Type B pancreatic cell (in vitro differentiated cells): ENCODE measurements at regions not wholly inside any gene's neighbourhood (a gene's known extent, or its start where the extent isn't known, plus 50 kb on each side); places are given as distances from the start of the nearest gene placed in this dataset.
"Not testable (repeated sequence)": the region's sequence is repeated elsewhere in the genome, so short reads cannot be mapped to it uniquely, and the experiment has no call there.

Experiments used
- DNase-seq: peaks from one replicate; pipeline ENCODE4 v3.0.0; 2021; ENCODE audit warnings: mixed read lengths; ENCODE audit not compliant: unreplicated experiment; ENCODE audit errors: extremely low spot score
- H3K27ac Mint-ChIP-seq: 2 replicates; pipeline ENCODE4 v1.8.0; 2021; ENCODE audit warnings: mild to moderate bottlenecking, mixed read lengths
- H3K27me3 Mint-ChIP-seq: 2 replicates; pipeline ENCODE4 v1.8.0; 2021; ENCODE audit warnings: mixed read lengths
- H3K36me3 Mint-ChIP-seq: 2 replicates; pipeline ENCODE4 v1.8.0; 2021; ENCODE audit warnings: mixed read lengths
- H3K4me1 Mint-ChIP-seq: one replicate; pipeline ENCODE4 v1.8.0; 2021; ENCODE audit warnings: mixed read lengths; ENCODE audit not compliant: unreplicated experiment
- H3K4me3 Mint-ChIP-seq: 2 replicates; pipeline ENCODE4 v1.8.0; 2021; ENCODE audit warnings: mild to moderate bottlenecking, mixed read lengths
- H3K9me3 Mint-ChIP-seq: 2 replicates; pipeline ENCODE4 v1.8.0; 2021; ENCODE audit warnings: mixed read lengths
- TF ChIP-seq, protein P1 (sequence below): fragments of 200-600 bp; sonication (generic); conservative IDR thresholded peaks from 2 replicates; pipeline ENCODE4 v1.5.0; 2021; ENCODE audit warnings: antibody characterized with exemption, mild to moderate bottlenecking

DNA sequence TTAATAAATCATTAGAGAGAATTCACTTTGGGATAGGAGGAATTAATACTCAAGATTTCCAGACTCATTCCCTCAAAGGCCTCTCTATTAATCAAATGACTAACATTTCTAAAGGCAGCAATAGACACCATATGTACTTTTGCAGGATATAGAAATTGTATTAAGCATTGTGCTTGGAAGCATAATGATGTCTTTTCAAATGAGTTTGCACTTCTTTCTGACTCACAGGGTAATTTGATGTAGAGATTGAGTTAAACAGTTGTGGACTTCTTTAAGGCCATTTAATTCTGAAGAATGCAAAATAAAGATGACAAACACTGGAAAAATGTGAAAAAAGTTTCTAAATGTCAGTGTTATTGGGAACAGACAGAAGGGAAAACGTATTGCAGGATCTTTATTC, 63.4 kb upstream of the CSRP2 start:
- H3K4me1 Mint-ChIP-seq, result peaks cover 10% of the 10 kb centered on the region
- no peak overlapping the region for H3K27ac Mint-ChIP-seq
- TF ChIP-seq, protein P1, sequence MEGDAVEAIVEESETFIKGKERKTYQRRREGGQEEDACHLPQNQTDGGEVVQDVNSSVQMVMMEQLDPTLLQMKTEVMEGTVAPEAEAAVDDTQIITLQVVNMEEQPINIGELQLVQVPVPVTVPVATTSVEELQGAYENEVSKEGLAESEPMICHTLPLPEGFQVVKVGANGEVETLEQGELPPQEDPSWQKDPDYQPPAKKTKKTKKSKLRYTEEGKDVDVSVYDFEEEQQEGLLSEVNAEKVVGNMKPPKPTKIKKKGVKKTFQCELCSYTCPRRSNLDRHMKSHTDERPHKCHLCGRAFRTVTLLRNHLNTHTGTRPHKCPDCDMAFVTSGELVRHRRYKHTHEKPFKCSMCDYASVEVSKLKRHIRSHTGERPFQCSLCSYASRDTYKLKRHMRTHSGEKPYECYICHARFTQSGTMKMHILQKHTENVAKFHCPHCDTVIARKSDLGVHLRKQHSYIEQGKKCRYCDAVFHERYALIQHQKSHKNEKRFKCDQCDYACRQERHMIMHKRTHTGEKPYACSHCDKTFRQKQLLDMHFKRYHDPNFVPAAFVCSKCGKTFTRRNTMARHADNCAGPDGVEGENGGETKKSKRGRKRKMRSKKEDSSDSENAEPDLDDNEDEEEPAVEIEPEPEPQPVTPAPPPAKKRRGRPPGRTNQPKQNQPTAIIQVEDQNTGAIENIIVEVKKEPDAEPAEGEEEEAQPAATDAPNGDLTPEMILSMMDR, result no peak
- peaks cover 8% of the 10 kb centered on the region for H3K27me3 Mint-ChIP-seq
- H3K4me3 Mint-ChIP-seq, result no peak overlapping the region
- H3K9me3 Mint-ChIP-seq, result peaks cover 2% of the 10 kb centered on the region
- H3K36me3 Mint-ChIP-seq, result no peaks in the 10 kb centered on the region
- DNase-seq, result no peak

DNA sequence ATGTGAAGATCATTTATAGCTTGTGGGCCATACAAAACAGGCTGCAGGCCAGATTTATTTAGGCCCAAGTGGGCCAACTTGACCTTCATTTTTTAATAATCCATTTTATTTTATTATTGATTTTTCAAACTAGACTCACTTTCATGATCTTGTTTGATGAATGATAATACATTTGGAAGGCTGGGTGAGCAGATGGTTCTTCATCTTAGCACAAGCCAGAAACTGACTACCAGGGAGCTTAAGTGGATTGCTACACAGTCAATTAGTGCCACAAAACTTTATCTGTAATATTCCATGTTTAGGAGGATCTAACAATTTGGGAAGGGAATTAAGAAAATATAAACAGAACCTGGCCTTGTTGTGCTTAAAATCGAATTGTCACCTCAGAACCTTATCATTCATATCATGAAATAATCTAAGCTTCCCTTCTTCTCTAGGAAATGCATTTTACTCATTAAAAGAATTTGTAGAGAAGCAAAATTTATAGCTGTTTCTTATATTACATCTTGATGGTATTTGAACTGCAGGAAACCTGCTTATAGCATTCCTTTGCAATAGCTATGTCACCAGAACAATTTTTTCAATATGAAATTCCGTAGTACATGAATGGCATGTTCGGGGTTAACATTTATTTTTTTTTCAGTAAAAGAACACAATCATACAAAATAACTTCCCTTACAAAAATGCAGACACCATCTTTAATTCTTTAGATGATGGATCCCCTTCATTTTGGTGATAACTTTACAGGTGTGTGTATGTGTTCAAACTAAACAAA, 62.0 kb upstream of the CSRP2 start:
- Mint-ChIP-seq H3K36me3 (no peaks in the 10 kb centered on the region), H3K4me3 (no peak overlapping the region), H3K9me3 (no peaks in the 10 kb centered on the region), H3K4me1 (peaks cover 10% of the 10 kb centered on the region), H3K27ac (no peak overlapping the region), H3K27me3 (no peaks in the 10 kb centered on the region)
- no peak for DNase-seq
- TF ChIP-seq, protein P1, result no peak

DNA sequence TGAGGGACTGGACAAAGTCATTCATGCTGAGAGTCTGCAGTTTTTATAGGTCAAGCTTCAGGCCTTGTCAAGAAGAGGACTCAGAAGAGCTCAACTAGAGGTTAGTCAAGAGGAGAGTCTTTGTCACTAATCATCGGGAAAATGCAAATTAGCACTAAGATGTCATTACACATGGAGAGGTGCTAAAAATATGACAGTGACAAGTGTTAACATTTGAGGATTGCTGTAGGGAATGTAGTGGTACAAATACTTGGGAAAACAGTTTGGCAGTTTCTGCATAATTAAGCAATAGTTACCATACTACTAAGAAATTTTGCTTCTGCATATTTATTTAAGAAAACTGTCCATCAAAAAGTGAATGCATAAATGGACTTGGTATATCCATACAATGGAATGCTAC, 60.9 kb upstream of the CSRP2 start:
- Mint-ChIP-seq H3K36me3 (no peaks in the 10 kb centered on the region), H3K4me1 (peaks cover 10% of the 10 kb centered on the region), H3K27ac (no peak overlapping the region)

DNA sequence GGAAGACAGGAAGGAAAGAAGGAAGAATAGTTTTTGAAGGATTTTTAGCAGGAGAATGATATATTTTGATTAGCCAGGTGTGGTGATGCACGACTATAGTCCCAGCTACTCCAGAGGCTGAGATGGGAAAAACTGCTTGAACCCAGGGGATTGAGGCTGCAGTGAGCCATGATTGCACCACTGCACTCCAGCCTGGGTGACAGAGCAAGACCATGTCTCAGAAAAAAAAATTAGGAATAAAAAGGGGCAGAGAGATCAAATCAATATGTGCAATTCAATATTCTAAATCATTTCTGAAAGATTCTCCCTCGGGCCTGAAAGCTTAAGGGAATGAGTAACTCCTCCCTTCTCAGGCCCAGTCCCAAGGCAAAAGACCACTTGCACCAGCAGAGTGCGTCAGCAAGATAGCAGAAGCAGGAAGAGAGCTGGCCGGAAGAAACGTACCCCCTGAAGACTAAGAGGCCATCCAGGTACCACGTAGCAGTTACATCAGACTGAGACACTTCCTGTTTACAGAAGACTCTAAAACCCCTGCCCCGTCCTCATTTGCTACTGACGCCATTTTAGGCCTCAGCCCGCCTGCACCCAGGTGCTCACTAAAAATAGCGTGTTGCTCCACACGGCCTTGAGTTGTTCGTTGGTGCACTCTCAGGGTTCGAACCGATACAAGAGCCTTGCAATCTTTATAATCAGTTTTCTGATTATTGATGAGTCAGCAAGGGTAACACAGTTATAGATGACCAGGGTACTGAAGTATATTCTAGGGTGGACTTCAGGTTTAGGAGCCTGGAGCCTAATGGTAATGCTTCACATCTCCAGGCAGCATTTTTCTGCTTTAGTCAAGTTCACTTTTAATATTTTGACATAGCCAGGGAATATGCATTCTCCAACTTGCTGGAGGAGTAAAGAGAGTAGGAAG, 57.7 kb upstream of the CSRP2 start:
- H3K27ac Mint-ChIP-seq, result no peak overlapping the region
- H3K4me1 Mint-ChIP-seq, result peaks cover 4% of the 10 kb centered on the region
- no peak for DNase-seq
- H3K36me3 Mint-ChIP-seq, result no peaks in the 10 kb centered on the region
- H3K27me3 Mint-ChIP-seq, result no peaks in the 10 kb centered on the region
- H3K4me3 Mint-ChIP-seq, result no peak overlapping the region
- no peaks in the 10 kb centered on the region for H3K9me3 Mint-ChIP-seq
- TF ChIP-seq, protein P1, result no peak

More for the DNA sequence above, 60.9 kb upstream of the CSRP2 start:
- no peaks in the 10 kb centered on the region for H3K9me3 Mint-ChIP-seq
- H3K4me3 Mint-ChIP-seq, result no peak overlapping the region
- DNase-seq, result no peak
- TF ChIP-seq, protein P1, result no peak
- no peaks in the 10 kb centered on the region for H3K27me3 Mint-ChIP-seq

DNA sequence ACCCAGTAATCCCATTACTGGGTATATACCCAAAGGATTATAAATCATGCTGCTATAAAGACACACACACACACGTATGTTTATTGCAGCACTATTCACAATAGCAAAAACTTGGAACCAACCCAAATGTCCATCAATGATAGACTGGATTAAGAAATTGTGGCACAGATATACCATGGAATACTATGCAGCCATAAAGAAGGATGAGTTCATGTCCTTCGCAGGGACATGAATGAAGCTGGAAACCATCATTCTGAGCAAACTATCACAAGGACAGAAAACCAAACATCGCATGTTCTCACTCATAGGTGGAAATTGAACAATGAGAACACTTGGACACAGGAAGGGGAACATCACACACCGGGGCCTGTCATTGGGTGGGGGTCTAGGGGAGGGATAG, 54.6 kb upstream of the CSRP2 start:
- not testable (repeated sequence) for H3K27me3 Mint-ChIP-seq, H3K9me3 Mint-ChIP-seq, DNase-seq, H3K4me1 Mint-ChIP-seq, H3K36me3 Mint-ChIP-seq, H3K27ac Mint-ChIP-seq, H3K4me3 Mint-ChIP-seq

DNA sequence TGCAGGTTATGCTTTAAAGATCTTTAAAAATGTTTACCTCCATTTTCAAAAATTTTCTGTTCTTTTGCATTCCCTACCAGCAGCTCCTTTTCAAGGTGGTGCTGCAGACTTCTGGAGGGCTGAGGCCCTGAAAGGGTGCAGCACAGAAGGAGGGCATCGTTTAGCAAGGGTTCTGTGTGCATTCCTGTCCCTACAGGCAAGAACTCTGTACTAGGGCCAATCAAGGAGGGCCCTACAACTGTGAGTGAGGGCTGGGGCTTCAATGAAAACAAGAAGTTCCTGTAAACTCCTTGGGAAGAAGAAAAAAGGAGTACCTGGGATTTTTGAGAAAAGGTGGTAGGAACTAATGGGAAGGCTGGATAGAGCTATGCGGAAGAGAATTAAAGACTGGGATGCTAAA, 50.7 kb upstream of the CSRP2 start:
- TF ChIP-seq, protein P1, result no peak
- DNase-seq, result no peak

More for the DNA sequence above, 50.7 kb upstream of the CSRP2 start:
- H3K4me1 Mint-ChIP-seq, result peaks cover 8% of the 10 kb centered on the region
- H3K9me3 Mint-ChIP-seq, result peaks cover 3% of the 10 kb centered on the region
- peaks cover 4% of the 10 kb centered on the region for H3K27me3 Mint-ChIP-seq
- H3K4me3 Mint-ChIP-seq, result no peak overlapping the region
- H3K27ac Mint-ChIP-seq, result no peak overlapping the region
- H3K36me3 Mint-ChIP-seq, result no peaks in the 10 kb centered on the region
